Breast epithelium (tissue), 3 donors: ENCODE measurements at regions not wholly inside any gene's neighbourhood (a gene's known extent, or its start where the extent isn't known, plus 50 kb on each side); places are given as distances from the start of the nearest gene placed in this dataset.

Experiments
- CTCF ChIP-seq, 3 donors: fragments of 450-650 bp; IDR thresholded peaks; one replicate each; pipeline ENCODE4 v1.5.1; 2016 to 2017; ENCODE audit warnings: antibody characterized with exemption in 3 of 3, mild to moderate bottlenecking in 3 of 3, moderate library complexity in 3 of 3
- POLR2A ChIP-seq: fragments of 450-650 bp; IDR thresholded peaks from one replicate; pipeline ENCODE4 v1.6.1; 2016; ENCODE audit warnings: antibody characterized with exemption, mild to moderate bottlenecking, moderate library complexity

- no peak for TF ChIP-seq CTCF (IDR thresholded peaks at IDR 0.05)
- TF ChIP-seq POLR2A: no peak
Observed at GRCh38 chr6:133108419-133108818, 132.7 kb upstream of the EYA4 start.
